ENCODE measurements at regions not wholly inside any gene's neighbourhood (a gene's known extent, or its start where the extent isn't known, plus 50 kb on each side); places are given as distances from the start of the nearest gene placed in this dataset.

- no peak for ATAC-seq
- no TSS peak for BruUV-seq (replicated peaks)
- FAIRE-seq = no peak
- WGBS (ENCODE audit: insufficient coverage, low coverage, missing lambda C conversion rate) = 4% methylated on average over 6 of the region's 7 CpGs
- no peaks in the 10 kb centered on the region for H3K79me2 ChIP-seq (ENCODE audit: control insufficient read depth, insufficient read depth, low read length)
- H3K27ac ChIP-seq (ENCODE audit: extremely low read depth, low read depth, low read length) = no peak overlapping the region
- no peak overlapping the region for H3K4me2 ChIP-seq (ENCODE audit: insufficient read depth, low read length)
- H3K4me3 ChIP-seq = no peak overlapping the region
- POLR2A ChIA-PET = interaction anchor here (0.6 to 1.2 kb wide), 3 partner anchors 31 to 456 kb away, joined by 3 to 4 read pairs (median 3); no protein-coding TSS in a partner anchor
- 0 out of 2 replicates have a peak, but pooled peaks cover 8% of the 10 kb centered on the region for H4K20me1 ChIP-seq (replicated peaks; ENCODE audit: control insufficient read depth, insufficient read depth, low read length)
- CTCF ChIA-PET (ENCODE audit: low intra/inter-chr PET ratio) = no interaction called here
- no peaks in the 10 kb centered on the region for H3K9me1 ChIP-seq (ENCODE audit: control insufficient read depth, insufficient read depth, low read length)
- H3K9ac ChIP-seq (ENCODE audit: insufficient read depth in 1 of 2, low read depth in 2 of 2, low read length in 2 of 2) = no peak overlapping the region
- H3K36me3 ChIP-seq (ENCODE audit: control insufficient read depth, insufficient read depth, low read length) = no peaks in the 10 kb centered on the region
- H3K9me3 ChIP-seq (replicated peaks; ENCODE audit: control insufficient read depth, insufficient read depth, low read depth, low read length) = no peaks in the 10 kb centered on the region
- intact Hi-C loops (cut with micrococcal nuclease) = no loop called here
- in situ Hi-C loops (cut with MboI) = no loop called here
- H3K4me1 ChIP-seq (replicated peaks in 1 of 2; ENCODE audit: control insufficient read depth in 2 of 2, insufficient read depth in 2 of 2, low read length in 2 of 2) = peaks cover 0 to 10% of the 10 kb centered on the region in 2 experiments; a peak in 2 of 5 replicates
- no peak overlapping the region for H2AFZ ChIP-seq (ENCODE audit: low read depth, low read length)
- H3K27me3 ChIP-seq (ENCODE audit: control insufficient read depth in 2 of 2, insufficient read depth in 2 of 2, low read length in 2 of 2) = peaks cover 36 to 68% of the 10 kb centered on the region in 2 experiments
- no peak for DNase-seq (ENCODE audit: extremely low read depth in 1 of 4, low spot score in 3 of 4)
- TF ChIP-seq NR2C1 (IDR thresholded peaks at IDR 0.05) = no peak
- TF ChIP-seq NR2C1 (tag; IDR thresholded peaks at IDR 0.05) = no peak
- TF ChIP-seq MXI1 (IDR thresholded peaks at IDR 0.05; ENCODE audit: low read depth, low read length) = no peak
- TF ChIP-seq TEAD1 (CRISPR knock-in tag; IDR thresholded peaks at IDR 0.05) = no peak
- no peak for TF ChIP-seq ZNF644 (tag; IDR thresholded peaks at IDR 0.05; ENCODE audit: low read depth)
- TF ChIP-seq CBX8 (IDR thresholded peaks at IDR 0.05; ENCODE audit: borderline replicate concordance, extremely low read depth, low read depth, low read length, poor library complexity, severe bottlenecking) = no peak
- TF ChIP-seq RBM17 (IDR thresholded peaks at IDR 0.05; ENCODE audit: borderline replicate concordance, low read depth, low read length) = no peak
- no peak for TF ChIP-seq SMAD2 (IDR thresholded peaks at IDR 0.05; ENCODE audit: low read depth, low read length)
- TF ChIP-seq HLTF (IDR thresholded peaks at IDR 0.05) = no peak
- TF ChIP-seq SAFB (IDR thresholded peaks at IDR 0.05; ENCODE audit: borderline replicate concordance, low read depth, low read length) = no peak
- no peak for TF ChIP-seq CREM (IDR thresholded peaks at IDR 0.05; ENCODE audit: low read depth)
- TF ChIP-seq FOXP4 (CRISPR knock-in tag; IDR thresholded peaks at IDR 0.05; ENCODE audit: borderline replicate concordance) = no peak
- no peak for TF ChIP-seq ZNF449 (CRISPR knock-in tag; IDR thresholded peaks at IDR 0.05)
- TF ChIP-seq PHF8 (IDR thresholded peaks at IDR 0.05; ENCODE audit: borderline replicate concordance, low read length) = no peak
- TF ChIP-seq IRF2 (CRISPR knock-in tag; IDR thresholded peaks at IDR 0.05) = no peak
- TF ChIP-seq L3MBTL2 (IDR thresholded peaks at IDR 0.05) = no peak
- no peak for TF ChIP-seq HNRNPK (IDR thresholded peaks at IDR 0.05; ENCODE audit: low read depth, low read length, poor library complexity, severe bottlenecking)
- no peak for TF ChIP-seq E2F6 (IDR thresholded peaks at IDR 0.05; ENCODE audit: borderline replicate concordance in 1 of 2, extremely low read depth in 1 of 2, insufficient read depth in 1 of 2, insufficient read length in 1 of 2, low read depth in 1 of 2, low read length in 1 of 2, poor library complexity in 1 of 2, severe bottlenecking in 1 of 2)
- TF ChIP-seq ZNF444 (CRISPR knock-in tag; IDR thresholded peaks at IDR 0.05) = no peak
Measured at GRCh38 chr11:70488171-70488703, 89.9 kb downstream of the CTTN start.

Data from K562 (cell line).